Thyroid gland (tissue), 4 donors: ENCODE measurements at regions not wholly inside any gene's neighbourhood (a gene's known extent, or its start where the extent isn't known, plus 50 kb on each side); places are given as distances from the start of the nearest gene placed in this dataset.

Experiments
- DNase-seq, 2 donors: peaks; one replicate each; pipeline ENCODE4 v3.0.0-alpha.2; 2019
- H3K27ac ChIP-seq, 3 donors: fragments of 200-600 bp; sonication (generic); 1 replicate in 2 of 3; 2 replicates in 1 of 3; pipeline ENCODE4 v1.5.1; 2016 to 2019; ENCODE audit warnings: mild to moderate bottlenecking in 1 of 3, moderate library complexity in 1 of 3
- H3K27me3 ChIP-seq: fragments of 200-600 bp; sonication (generic); one replicate; pipeline ENCODE4 v1.5.1; 2019
- H3K36me3 ChIP-seq, 2 donors: fragments of 200-600 bp; sonication (generic); one replicate each; pipeline ENCODE4 v1.5.1; 2016 to 2019
- H3K4me1 ChIP-seq, 2 donors: fragments of 200-600 bp; sonication (generic); one replicate each; pipeline ENCODE4 v1.5.1; 2017 to 2019
- H3K4me3 ChIP-seq, 3 donors: fragments of 200-600 bp; sonication (generic); replicated peaks in 1 of 3; 1 replicate in 2 of 3; 2 replicates in 1 of 3; pipeline ENCODE4 v1.5.1; 2016; ENCODE audit warnings: mild to moderate bottlenecking in 1 of 3
- H3K9me3 ChIP-seq: fragments of 200-600 bp; sonication (generic); one replicate; pipeline ENCODE4 v1.5.1; 2017
- POLR2A ChIP-seq, 2 donors: fragments of 450-650 bp; IDR thresholded peaks; one replicate each; pipeline ENCODE4 v1.6.1; 2017; ENCODE audit warnings: antibody characterized with exemption in 2 of 2, mild to moderate bottlenecking in 2 of 2, moderate library complexity in 1 of 2
- WGBS, 2 donors: methylation state at CpG; one replicate each; pipeline ENCODE4 v1.1.5; 2017; 5-methylcytosine and 5-hydroxymethylcytosine counted together
- intact Hi-C: fragments of 100-400 bp; cut with DNase I; formaldehyde crosslinking; loops from one replicate; pipeline ENCODE4 v1.15.1; 2023
- TF ChIP-seq, protein P1 (sequence below), 6 experiments: fragments of 200-600 bp in 3 of 6; fragments of 450-650 bp in 3 of 6; sonication (generic) in 3 of 6; IDR thresholded peaks; one replicate each; pipeline ENCODE4 v1.5.1; 2016 to 2019; ENCODE audit warnings: antibody characterized with exemption in 6 of 6, mild to moderate bottlenecking in 2 of 6, inconsistent platforms in 1 of 6, moderate library complexity in 1 of 6

GRCh38 chr12:91965781-91966180 is 179.9 kb downstream of the BTG1 start:
- Histone ChIP-seq H3K4me1 (no peaks in the 10 kb centered on the region), H3K27me3 (no peaks in the 10 kb centered on the region), H3K36me3 (no peaks in the 10 kb centered on the region), H3K27ac (no peak overlapping the region), H3K4me3 (no peak overlapping the region), H3K9me3 (no peaks in the 10 kb centered on the region)
- intact Hi-C loops, result no loop called here
- no peak for DNase-seq
- TF ChIP-seq, protein P1, sequence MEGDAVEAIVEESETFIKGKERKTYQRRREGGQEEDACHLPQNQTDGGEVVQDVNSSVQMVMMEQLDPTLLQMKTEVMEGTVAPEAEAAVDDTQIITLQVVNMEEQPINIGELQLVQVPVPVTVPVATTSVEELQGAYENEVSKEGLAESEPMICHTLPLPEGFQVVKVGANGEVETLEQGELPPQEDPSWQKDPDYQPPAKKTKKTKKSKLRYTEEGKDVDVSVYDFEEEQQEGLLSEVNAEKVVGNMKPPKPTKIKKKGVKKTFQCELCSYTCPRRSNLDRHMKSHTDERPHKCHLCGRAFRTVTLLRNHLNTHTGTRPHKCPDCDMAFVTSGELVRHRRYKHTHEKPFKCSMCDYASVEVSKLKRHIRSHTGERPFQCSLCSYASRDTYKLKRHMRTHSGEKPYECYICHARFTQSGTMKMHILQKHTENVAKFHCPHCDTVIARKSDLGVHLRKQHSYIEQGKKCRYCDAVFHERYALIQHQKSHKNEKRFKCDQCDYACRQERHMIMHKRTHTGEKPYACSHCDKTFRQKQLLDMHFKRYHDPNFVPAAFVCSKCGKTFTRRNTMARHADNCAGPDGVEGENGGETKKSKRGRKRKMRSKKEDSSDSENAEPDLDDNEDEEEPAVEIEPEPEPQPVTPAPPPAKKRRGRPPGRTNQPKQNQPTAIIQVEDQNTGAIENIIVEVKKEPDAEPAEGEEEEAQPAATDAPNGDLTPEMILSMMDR (IDR thresholded peaks at IDR 0.05), result no peak
- TF ChIP-seq POLR2A (IDR thresholded peaks at IDR 0.05), result no peak
- 61 to 65% methylated on average over 1 of the region's 1 CpG for WGBS, 2 donors

DNA sequence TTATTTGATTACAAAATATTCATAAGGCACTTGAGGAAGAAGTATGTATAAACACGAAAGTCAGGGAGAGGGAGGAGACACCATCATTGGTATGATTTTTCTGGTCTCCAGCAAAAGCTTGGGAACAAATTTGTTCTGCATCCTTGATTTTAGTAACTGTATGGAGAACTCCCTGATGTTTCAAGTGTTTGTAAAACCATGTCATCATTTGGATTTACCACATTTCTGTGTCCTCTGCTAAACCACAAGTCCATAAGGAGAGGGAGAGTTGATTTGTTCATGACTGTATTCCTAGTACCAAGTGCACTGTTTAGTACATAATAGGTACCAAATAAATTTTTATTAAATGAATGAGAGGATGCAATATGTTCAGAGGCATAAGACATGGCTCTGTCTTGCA is 181.1 kb downstream of the BTG1 start:
- intact Hi-C loops, result no loop called here
- Histone ChIP-seq H3K27me3 (no peaks in the 10 kb centered on the region), H3K27ac (no peak overlapping the region), H3K4me3 (no peak overlapping the region), H3K4me1 (no peaks in the 10 kb centered on the region), H3K9me3 (no peaks in the 10 kb centered on the region), H3K36me3 (no peaks in the 10 kb centered on the region)
- TF ChIP-seq, protein P1 (IDR thresholded peaks at IDR 0.05), result no peak
- no peak for TF ChIP-seq POLR2A (IDR thresholded peaks at IDR 0.05)
- no peak for DNase-seq
- 92 to 98% methylated on average over 1 of the region's 1 CpG for WGBS, 2 donors

GRCh38 chr12:91959220-91959619 is 186.4 kb downstream of the BTG1 start:
- no peak overlapping the region for H3K4me3 ChIP-seq
- no peaks in the 10 kb centered on the region for H3K36me3 ChIP-seq
- no peak for DNase-seq
- intact Hi-C loops, result no loop called here
- H3K9me3 ChIP-seq, result no peaks in the 10 kb centered on the region
- H3K27me3 ChIP-seq, result no peaks in the 10 kb centered on the region
- H3K4me1 ChIP-seq, result no peaks in the 10 kb centered on the region
- H3K27ac ChIP-seq, result no peak overlapping the region
- no peak for TF ChIP-seq POLR2A (IDR thresholded peaks at IDR 0.05)
- TF ChIP-seq, protein P1 (IDR thresholded peaks at IDR 0.05), result no peak
- WGBS, 2 donors, result 95 to 97% methylated on average over 10 of the region's 10 CpGs

DNA sequence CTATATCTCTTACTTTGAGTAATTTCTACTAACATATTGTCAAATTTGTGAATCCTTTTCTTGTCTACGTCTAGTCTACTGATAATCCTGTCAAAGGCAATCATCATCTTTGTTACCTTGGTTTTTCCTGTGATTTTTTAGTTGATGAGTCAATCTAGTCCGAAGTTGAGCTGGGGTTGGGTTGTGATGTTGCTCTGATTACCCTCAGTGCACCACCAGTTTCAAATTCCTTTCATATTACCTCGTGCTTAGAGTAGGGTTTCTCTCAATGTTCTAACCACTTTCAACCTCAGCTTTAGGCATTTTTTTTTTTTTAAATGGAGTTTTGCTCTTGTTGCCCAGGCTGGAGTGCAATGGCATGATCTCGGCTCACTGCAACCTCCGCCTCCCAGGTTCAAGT is 186.8 kb downstream of the BTG1 start:
- DNase-seq, result no peak
- 79 to 83% methylated on average over 5 of the region's 5 CpGs for WGBS, 2 donors
- intact Hi-C loops, result no loop called here

DNA sequence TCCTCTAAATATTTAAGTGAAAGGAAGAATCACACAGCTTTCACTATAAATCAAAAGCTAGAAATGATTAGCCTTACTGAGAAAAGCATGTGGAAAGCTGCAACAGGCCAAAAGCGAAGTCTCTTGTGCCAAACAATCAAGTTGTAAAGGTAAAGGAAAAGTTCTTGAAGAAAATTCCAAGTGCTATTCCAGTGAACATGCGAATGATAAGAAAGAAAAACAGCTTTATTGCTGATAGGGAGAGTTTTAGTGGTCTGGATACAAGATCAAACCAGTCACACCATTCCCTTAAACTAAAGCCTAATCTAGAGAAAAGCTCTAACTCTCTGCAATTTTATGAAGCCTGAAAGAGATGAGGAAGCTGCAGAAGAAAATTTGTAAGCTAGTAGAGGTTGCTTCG is 190.9 kb downstream of the BTG1 start:
- Histone ChIP-seq H3K4me3 (no peak overlapping the region), H3K27ac (no peak overlapping the region), H3K9me3 (no peaks in the 10 kb centered on the region), H3K4me1 (no peaks in the 10 kb centered on the region), H3K36me3 (no peaks in the 10 kb centered on the region), H3K27me3 (no peaks in the 10 kb centered on the region)
- WGBS, 2 donors, result 89 to 91% methylated on average over 3 of the region's 3 CpGs
- DNase-seq, result no peak
- intact Hi-C loops, result no loop called here
- TF ChIP-seq, protein P1 (IDR thresholded peaks at IDR 0.05), result no peak
- TF ChIP-seq POLR2A (IDR thresholded peaks at IDR 0.05), result no peak

More for the DNA sequence above, 186.8 kb downstream of the BTG1 start:
- H3K4me1 ChIP-seq, result no peaks in the 10 kb centered on the region
- no peaks in the 10 kb centered on the region for H3K36me3 ChIP-seq
- H3K27ac ChIP-seq, result no peak overlapping the region
- TF ChIP-seq, protein P1 (IDR thresholded peaks at IDR 0.05), result no peak
- TF ChIP-seq POLR2A (IDR thresholded peaks at IDR 0.05), result no peak
- H3K4me3 ChIP-seq, result no peak overlapping the region
- H3K9me3 ChIP-seq, result no peaks in the 10 kb centered on the region
- no peaks in the 10 kb centered on the region for H3K27me3 ChIP-seq
